ENCODE measurements at regions not wholly inside any gene's neighbourhood (a gene's known extent, or its start where the extent isn't known, plus 50 kb on each side); places are given as distances from the start of the nearest gene placed in this dataset.
"Not testable (repeated sequence)": the region's sequence is repeated elsewhere in the genome, so short reads cannot be mapped to it uniquely, and the experiment has no call there.

DNA sequence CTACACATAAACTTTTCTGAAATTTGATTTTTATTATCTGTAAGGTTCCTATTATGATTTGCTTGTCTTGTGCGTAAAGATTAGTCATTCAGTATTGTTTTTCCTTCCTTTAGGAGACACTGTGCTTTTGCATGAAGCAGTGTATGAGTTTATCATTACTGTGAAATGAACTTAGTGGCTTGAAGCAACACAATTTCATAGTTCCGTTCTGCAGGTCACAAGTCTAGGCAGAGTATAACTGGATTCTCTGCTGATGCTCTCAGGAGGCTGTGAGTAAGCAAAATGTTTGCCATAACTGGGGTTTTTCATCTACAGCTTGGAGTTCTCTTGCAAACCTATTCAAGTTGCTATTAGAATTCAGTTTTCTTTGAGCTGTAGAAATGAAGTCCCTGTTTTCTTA lies 1136.1 kb downstream of the OTOL1 start:
- no peak for DNase-seq (ENCODE audit: low read depth, low spot score)

DNA sequence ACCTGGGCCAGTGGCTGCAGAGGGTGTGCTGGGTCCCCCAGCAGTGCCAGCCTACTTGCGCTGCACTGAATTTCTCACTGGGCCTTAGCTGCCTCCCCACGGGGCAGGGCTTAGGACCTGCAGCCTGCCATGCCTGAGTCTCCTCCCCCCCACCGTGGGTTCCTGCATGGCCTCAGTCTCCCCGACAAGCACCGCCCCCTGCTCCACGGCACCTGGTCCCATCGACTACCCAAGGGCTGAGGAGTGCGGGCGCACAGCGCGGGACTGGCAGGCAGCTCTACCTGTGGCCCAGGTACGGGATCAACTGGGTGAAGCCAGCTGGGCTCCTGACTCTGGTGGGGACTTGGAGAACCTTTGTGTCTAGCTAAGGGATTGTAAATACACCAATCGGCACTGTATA lies 1143.6 kb downstream of the OTOL1 start:
- DNase-seq (ENCODE audit: low read depth, low spot score): not testable (repeated sequence)

DNA sequence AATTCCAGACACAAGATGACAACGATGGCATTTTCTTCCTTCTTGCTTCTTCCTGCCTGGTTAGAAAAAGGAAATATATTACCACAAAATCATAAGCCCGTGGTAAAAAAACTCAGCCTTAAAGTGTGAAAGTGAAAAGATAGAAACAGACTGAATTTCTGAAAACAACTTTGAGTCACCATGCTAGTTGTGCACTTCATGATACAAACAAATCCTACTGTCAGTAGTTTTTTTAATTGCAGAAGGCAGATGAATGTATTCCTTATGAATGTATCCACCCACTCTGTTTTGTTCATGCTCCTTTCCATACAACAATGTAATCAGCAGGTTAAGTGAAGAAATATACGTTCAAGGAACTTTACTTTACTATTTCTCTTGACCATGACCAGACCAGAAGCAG lies 1144.7 kb downstream of the OTOL1 start:
- no peak for DNase-seq (ENCODE audit: low read depth, low spot score)

DNA sequence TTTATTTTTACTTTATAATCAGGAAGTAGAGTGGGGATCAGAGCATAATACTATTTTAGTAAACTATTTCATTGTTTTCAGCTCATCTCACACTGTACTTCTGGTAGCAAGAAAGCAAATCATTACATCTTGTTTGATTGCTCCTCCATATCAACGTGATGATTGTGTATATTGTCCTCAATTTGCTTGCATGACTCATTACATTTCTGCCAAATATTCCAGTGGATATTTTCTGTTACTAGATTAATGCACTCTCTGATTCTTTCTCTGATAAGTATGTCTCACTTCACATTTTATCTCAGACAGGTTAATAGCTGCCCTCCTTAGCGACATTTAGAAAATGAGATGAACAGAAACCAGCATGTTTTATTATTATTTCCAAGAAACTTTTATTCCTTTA lies 1145.3 kb downstream of the OTOL1 start:
- DNase-seq (ENCODE audit: low read depth, low spot score): no peak

DNA sequence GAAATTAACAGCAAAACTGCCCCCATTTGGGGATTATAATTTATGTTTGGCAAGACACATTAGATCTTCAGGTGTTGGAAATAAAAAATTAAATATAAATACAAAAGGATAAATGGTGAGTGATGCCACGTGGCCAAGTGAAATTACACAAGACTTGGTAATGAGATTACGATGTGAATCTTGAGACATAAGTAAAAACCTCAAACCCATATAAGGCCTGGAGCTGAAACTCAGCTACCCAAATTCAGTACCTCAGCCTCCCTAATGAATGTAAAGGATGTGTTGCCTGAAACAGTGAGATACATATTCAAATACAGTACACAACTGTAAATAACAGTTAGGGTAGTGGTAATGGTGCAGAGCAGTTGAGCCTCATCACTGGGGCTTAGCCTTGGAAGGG lies 1146.6 kb downstream of the OTOL1 start:
- no peak for DNase-seq (ENCODE audit: low read depth, low spot score)

DNA sequence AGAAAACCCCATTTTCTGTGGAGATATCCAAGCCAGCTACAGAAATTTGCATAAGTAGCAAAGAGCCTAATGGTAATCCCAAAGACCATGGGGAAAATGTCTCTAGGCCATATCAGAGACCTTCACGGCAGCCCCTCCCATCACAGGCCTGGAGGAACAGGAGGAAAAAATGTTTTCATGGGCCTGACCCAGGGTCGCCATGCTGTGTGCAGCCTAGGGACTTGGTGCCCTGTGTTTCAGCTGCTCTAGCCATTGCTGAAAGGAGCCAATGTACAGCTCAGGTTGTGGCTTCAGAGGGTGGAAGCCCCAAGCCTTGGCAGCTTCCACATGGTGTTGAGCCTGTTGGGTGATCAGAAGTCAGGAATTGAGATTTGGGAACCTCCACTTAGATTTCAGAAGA lies 1150.7 kb downstream of the OTOL1 start:
- no peak for DNase-seq (ENCODE audit: low read depth, low spot score)

DNA sequence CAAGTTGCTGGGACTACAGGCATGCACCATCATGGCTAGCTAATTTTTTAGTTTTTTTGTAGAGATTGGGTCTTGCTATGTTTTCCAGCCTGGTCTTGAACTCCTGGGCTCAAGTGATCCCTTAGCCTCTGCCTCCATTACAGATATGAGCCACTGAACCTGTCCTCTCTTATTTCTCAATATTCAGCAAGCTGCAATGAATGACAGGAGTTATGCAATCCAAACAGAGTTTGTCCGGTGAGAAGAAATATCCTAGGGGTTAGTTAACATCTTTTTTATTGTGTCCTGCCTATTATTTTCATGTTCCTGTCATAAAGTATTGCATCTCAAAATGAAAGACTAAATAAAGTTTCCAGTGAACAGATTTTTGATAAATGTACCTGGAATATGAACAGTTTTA lies 1161.4 kb downstream of the OTOL1 start:
- DNase-seq (ENCODE audit: low read depth, low spot score): no peak

DNA sequence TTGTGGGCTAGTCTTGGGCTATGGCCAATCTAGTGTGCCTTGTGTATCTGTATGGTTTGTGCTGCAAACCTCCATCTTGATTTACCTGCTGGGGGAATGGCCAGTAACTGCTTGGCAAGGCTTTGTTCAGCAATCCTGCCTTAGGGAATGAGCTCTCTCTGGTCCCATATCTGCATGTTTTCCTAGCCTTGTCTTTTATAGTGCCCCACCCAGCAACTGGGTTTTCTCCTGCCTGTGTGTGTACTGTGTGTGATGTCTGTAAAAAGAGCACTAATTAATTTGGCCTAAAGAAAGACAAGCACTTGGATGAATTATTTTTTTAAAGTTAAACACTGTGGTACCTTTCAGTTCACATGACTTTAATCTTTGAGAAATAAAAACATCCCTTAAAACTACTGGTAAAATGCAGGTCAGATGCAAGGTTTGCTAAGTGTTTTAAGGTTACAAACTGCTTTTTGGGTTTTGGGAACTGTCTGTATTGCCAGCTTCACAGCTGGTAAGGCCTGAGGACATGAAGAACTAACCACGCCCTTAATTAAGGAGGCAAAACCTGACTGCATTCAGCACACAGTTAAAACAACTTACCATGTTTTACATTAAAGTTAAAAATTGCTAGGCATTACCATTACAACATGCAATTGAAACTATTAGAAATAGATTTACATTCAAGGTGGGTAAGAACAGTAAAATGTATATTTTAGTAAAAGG lies 1169.2 kb downstream of the OTOL1 start:
- DNase-seq (ENCODE audit: low read depth, low spot score): no peak

DNA sequence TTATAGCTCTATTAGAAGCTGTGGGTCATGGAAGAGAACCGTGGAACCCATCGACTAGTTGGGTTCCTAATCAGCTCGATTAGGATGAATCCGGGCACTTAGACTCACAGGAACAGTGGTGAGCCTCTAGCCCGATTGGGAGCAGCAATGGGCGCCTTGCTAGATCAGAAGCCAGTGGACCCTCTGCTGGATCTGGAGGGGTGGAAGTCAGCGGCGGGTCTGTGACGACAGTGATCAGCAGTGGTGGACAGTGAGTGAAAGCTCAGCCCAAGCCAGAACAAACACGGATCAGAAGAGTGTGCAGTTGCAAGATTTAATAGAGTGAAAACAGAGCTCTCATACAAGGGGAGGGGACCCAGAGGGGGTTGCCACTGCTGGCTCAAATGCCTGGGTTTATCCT lies 1170.2 kb downstream of the OTOL1 start:
- DNase-seq (ENCODE audit: low read depth, low spot score): no peak

DNA sequence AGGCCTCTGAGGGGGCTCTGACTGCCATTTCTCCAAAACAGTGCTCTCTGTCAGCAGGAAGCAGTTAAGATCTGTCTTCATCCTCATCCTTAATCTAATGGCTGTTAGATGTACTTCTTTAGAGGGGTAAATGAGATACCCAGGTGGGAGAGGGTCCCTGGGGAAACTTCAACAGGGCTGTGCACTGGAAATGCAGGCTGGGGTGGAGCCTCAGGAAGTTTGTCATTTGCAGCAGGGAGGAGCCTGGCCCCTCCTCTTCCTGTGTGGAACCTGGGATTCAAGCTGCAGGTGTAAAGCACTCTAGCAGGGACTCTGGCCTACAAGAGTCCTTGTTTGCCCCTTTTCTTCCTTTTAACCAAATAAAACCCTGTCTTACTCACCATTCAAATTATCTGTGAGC lies 1173.6 kb downstream of the OTOL1 start:
- DNase-seq (ENCODE audit: low read depth, low spot score): no peak

DNA sequence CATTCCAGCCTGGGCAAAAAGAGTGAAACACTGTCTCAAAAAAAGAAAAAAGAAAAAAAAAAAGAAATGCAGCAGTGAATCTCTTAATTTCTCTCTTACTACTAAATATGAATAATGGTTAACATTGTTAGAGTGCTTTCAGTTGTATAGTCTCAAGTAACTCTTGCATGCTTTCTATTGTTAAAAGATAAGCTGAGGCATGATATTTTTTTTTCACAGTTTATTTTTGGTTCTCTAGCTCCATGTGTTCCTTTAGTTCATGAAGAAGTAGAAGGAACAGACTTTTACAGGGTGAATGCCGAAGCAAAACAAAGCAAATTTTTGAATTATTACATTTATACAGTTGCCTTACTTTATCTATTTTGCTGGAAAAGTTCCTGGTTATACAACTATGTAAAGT lies 1180.9 kb downstream of the OTOL1 start:
- DNase-seq (ENCODE audit: low read depth, low spot score): no peak

DNA sequence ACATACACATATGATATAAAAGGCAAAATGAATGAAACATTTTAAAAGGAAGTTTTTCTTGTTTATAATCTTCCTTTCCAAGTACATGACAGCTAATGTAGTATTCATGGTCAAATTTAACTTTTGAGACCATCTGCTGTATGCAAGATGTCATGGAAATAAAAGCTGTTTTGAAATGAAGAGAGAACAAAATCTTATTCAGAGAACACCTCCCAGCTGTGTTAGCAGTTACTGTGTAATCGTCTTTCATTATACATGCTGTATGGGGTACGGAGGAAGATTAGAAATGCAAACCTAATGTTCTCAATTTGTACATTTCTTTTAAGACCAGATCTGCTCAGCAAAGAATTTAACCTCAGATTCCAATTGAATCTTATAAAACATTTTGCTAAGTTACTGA lies 1182.3 kb downstream of the OTOL1 start:
- DNase-seq (ENCODE audit: low read depth, low spot score): no peak

DNA sequence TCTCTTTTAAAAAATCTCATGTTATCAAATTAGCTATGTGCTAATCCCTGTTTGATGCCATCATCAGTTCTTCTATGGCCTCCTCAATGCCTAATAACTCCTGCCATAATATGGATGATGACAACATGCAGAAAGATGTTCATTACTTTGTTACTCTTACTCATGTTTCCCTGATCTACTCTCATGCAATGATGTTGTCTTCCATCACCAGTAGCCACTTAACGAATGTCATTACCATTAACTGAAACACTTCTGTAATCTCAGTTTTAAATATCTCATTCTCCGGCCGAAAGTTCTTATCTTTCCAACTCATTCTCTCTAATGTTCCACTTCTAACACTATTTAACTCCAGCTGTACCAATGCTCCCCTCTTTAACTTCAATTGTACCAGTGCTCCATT lies 1187.7 kb downstream of the OTOL1 start:
- no peak for DNase-seq (ENCODE audit: low read depth, low spot score)

DNA sequence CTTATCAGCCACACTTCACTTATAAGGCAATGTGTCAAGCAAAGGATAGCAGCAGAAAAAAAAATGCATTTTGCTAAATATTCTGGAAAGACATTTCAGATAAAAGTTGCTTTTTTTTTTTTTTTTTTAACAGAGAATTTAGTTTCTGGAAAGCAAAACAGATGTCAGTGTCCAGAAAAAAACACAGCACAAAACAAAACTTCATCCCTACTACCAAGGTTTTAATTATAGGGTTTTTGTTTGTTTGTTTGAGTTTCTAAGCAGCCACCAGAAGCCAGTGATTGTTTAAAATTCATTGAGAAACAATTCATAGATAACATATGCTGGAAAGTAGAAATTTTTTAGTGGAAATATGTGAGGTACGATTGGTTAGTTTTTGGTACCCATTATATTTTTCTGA lies 1202.7 kb downstream of the OTOL1 start:
- DNase-seq (ENCODE audit: low read depth, low spot score): no peak

DNA sequence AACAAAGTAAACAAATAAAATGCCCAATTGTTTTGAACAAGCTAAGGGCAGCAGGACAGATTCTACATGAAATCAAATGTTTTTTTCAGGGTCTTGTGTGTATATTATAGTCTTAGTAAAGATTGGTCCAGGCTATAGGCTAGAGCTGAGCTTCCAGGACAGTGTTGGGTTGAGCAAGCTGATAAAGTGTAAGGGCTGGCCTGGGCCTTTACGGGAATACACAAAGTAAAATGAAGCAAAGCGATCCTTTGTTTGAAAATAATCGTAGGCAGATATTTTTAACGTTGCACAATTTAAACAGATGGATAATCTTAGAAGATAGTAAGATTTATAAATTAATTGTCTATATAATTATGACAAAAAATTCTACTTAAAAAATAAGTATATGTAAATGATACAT lies 1204.6 kb downstream of the OTOL1 start:
- DNase-seq (ENCODE audit: low read depth, low spot score): no peak

DNA sequence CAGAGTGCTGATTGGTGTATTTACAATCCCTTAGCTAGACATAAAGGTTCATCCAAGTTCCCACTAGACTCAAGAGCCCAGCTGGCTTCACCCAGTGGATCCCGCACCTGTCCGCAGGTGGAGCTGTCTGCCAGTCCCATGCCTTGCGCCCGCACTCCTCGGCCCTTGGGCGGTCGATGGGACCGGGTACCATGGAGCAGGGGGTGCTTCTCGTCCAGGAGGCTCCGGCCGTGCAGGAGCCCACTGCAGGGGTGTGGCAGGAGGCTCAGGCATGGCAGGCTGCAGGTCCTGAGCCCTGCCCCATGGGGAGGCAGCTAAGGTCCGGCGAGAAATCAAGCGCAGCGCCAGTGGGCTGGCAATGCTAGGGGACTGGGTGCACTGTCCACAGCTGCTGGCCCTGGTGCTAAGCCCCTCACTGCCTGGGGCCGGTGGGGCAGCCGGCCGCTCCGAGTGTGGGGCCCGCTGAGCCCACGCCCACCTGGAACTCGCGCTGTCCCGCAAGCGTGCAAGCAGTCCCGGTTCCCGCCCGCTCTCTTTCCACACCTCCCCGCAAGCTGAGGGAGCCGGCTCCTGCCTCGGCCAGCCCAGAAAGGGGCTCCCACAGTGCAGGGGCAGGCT lies 1206.3 kb downstream of the OTOL1 start:
- no peak for DNase-seq (ENCODE audit: low read depth, low spot score)

DNA sequence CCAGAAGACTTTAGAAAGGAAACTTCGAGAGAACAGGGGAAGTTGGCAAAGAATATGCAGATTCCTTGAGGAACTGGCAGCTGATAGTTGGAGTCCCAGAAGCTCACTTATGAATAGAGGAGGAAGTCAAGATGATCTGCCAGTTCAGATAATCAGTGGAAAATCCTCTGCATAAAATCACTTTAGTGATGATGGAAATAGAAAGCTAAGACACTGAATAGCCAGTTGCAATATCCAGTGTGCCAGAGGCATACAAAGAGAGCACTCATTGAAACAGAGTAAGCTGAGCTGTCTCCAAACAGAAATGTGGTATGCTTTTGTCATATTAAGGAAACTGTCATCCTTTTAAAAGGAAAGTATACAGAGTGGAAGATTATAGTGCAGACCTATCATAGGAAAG lies 1207.6 kb downstream of the OTOL1 start:
- DNase-seq (ENCODE audit: low read depth, low spot score): no peak

DNA sequence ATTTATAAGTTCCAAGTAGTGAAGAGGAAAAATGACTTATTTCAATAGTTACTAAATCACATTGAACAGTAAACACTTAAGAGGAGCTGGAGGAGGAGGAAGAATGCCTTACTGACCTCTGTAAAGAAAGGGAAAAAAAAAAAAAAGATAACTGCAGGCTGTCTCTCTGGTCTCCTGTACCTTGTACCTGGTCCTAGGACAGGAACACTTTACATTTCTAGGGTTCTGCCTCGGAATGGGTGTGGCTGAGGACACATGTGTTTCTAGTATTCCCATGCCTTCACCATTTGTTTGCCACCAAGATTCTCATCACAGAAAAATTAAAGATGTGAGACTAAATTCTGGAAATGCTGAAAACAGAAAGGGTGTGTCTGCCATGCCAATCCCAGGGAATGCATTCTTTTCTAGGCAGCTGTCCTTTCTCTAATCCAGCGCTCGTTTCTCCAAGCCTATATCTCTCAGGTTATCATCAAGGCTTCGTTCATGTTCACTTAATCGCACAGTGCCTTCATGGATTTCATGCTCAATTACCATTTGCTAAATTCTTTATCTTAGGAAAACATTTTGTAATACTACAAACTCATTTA lies 1208.3 kb downstream of the OTOL1 start:
- DNase-seq (ENCODE audit: low read depth, low spot score): no peak

DNA sequence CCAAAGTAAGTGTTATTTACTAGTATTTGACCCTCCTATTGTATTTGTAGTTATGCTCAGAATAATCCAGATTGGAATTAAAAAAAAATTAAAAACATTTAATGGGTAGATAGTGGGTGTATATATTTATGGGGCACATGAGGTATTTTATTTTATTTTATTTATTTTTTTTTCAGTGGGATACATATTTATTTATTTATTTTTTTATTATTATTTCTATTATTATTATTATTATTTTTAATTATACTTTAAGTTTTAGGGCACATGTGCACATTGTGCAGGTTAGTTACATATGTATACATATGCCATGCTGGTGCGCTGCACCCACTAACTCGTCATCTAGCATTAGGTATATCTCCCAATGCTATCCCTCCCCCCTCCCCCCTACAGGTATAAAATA lies 1211.8 kb downstream of the OTOL1 start:
- not testable (repeated sequence) for DNase-seq (ENCODE audit: low read depth, low spot score)

DNA sequence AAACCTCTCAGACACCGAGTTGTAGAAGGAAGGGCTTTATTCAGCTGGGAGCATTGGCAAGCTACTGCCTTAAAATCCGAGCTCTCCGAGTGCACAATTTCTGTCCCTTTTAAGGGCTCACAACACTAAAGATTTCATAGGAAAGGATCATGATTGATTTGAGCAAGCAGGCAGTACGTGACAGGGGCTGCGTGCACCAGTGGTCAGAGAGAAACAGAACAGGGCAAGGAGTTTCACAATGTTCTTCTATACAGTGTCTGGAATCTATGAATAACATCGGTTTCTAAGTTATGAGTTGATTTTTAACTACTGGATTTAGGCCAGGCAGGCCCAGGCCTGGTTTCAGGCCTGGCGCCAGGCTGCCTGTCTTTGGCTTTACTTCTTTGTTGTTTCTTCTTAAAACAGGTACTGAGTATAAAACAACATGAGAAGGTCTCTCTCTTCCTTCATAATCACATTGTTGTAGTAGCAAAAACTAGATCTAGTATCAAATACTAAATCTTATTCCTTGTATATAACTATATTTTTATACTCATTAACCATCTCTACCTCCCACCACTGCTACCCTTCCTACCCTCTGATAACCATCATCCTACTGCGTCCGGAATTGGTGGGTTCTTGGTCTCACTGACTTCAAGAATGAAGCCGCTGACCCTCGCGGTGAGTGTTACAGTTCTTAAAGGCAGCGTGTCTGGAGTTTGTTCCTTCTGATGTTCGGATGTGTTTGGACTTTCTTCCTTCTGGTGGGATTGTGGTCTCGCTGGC lies 1212.5 kb downstream of the OTOL1 start:
- DNase-seq (ENCODE audit: low read depth, low spot score): not testable (repeated sequence)

DNA sequence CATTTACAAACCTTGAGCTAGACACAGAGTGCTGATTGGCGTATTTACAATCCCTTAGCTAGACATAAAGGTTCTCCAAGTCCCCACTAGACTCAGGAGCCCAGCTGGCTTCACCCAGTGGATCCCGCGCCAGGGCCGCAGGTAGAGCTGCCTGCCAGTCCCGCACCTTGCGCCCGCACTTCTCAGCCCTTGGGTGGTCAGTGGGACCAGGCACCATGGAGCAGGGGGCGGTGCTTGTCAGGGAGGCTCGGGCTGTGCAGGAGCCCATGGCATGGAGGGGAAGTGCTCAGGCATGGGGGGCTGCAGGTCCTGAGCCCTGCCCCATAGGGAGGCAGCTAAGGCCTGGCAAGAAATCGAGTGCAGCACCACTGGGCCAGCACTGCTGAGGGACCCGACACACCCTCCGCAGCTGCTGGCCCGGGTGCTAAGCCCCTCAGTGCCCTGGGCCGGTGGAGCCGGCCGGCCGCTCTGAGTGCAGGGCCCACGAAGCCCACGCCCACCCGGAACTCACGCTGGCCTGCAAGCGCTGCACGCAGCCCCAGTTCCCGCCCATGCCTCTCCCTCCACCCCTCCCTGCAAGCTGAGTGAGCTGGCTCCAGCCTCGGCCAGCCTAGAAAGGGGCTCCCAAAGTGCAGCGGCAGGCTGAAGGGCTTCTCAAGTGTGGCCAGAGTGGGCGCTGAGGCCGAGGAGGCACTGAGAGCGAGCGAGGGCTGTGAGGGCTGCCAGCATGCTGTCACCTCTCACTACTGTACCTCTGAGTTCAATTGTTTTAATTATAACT lies 1213.9 kb downstream of the OTOL1 start:
- no peak for DNase-seq (ENCODE audit: low read depth, low spot score)

DNA sequence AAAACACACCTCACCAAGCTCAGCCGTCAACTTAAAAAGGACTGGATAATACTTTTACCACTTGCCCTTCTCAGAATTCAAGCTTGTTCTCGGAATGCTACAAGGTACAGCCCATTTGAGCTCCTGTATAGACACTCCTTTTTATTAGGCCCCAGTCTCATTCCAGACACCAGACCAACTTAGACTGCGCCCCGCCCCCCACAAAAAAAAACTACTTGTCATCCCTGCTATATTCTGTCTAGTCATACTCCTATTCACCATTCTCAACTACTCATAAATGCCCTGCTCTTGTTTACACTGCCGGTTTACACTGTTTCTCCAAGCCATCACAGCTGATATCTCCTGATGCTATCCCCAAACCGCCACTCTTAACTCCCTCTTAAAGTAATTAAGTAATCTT lies 1220.5 kb downstream of the OTOL1 start:
- DNase-seq (ENCODE audit: low read depth, low spot score): not testable (repeated sequence)
